GM10266 (cell line): ENCODE measurements at regions not wholly inside any gene's neighbourhood (a gene's known extent, or its start where the extent isn't known, plus 50 kb on each side); places are given as distances from the start of the nearest gene placed in this dataset.

Source experiments
- DNase-seq: peaks from one replicate; pipeline ENCODE4 v3.0.0; 2012; ENCODE audit errors: extremely low spot score
- CTCF ChIP-seq: IDR thresholded peaks from 2 replicates; pipeline ENCODE4 v1.5.1; 2012; ENCODE audit warnings: mild to moderate bottlenecking, low read depth; ENCODE audit not compliant: control insufficient read depth, insufficient read depth; ENCODE audit errors: missing control alignments

GRCh38 chr13:109448629-109449028 lies 337.8 kb downstream of the IRS2 start:
- no peak for TF ChIP-seq CTCF
- DNase-seq: no peak

DNA sequence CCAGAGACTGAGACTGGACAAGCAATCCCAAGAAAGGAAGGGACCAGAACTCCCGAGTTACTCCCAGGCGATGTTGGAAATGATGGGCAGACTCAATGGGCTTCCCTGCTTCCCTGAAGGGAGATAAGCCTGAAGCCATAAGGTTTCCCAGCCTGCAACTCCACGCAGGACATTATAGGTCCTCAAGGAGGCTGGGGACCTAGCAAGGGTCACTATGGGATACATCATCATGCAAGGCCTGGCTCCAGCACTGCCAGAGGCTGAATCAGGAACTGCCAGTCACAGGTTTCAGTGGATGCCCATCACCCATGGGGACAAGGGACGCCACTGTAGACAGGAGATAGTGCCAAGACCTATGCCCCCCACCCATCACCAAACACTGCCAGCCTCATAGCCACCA lies 338.7 kb downstream of the IRS2 start:
- DNase-seq: no peak
- TF ChIP-seq CTCF: no peak

- TF ChIP-seq CTCF: no peak
- no peak for DNase-seq
Observed at GRCh38 chr13:109440320-109440719, 346.1 kb downstream of the IRS2 start.

DNA sequence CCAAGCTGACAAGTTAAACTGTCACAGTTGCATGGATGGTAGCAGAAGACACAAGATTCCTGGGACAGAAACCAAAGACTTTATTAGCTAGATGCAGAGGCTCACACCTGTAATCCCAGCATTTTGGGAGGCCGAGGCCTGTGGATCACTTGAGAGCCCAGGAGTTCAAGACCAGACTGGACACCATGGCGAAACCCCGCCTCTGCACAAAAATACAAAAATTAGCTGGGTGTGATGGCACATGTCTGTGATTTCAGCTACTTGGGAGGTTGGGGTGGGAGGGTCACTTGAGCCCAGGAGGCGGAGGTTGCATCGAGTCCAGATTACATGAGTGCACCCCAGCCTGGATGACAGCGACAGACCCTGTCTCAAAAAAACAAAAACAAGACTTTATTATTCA lies 346.6 kb downstream of the IRS2 start:
- TF ChIP-seq CTCF: no peak
- no peak for DNase-seq

GRCh38 chr13:109436841-109437240 lies 349.5 kb downstream of the IRS2 start:
- no peak for DNase-seq
- TF ChIP-seq CTCF: no peak

- DNase-seq: no peak
Observed at GRCh38 chr13:109436055-109436622, 350.2 kb downstream of the IRS2 start.

DNA sequence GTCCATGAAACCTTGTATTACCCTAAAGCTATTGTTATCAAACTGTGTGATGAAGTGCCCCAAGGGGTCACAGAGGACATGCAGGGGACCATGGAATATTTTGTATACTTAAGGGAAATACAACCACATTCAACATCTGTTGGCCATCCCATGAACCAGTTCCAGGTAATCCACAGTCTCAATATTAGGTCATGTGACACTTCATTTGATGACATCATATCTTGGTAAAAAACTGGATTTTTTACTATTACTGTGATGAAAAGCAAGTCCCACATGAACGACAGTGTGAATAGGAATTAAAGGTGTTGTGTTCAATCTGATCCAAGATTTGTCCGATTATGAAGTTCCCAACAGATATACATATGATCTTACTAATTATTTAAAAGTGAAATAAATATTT lies 355.2 kb downstream of the IRS2 start:
- TF ChIP-seq CTCF: no peak
- no peak for DNase-seq

More at GRCh38 chr13:109436055-109436622, 350.2 kb downstream of the IRS2 start:
- TF ChIP-seq CTCF: no peak
